ENCODE measurements at regions not wholly inside any gene's neighbourhood (a gene's known extent, or its start where the extent isn't known, plus 50 kb on each side); places are given as distances from the start of the nearest gene placed in this dataset.
"Not testable (repeated sequence)": the region's sequence is repeated elsewhere in the genome, so short reads cannot be mapped to it uniquely, and the experiment has no call there.

- no peak for DNase-seq
Observed at GRCh38 chr2:237218756-237219155, 133.1 kb downstream of the COPS8 start.

DNA sequence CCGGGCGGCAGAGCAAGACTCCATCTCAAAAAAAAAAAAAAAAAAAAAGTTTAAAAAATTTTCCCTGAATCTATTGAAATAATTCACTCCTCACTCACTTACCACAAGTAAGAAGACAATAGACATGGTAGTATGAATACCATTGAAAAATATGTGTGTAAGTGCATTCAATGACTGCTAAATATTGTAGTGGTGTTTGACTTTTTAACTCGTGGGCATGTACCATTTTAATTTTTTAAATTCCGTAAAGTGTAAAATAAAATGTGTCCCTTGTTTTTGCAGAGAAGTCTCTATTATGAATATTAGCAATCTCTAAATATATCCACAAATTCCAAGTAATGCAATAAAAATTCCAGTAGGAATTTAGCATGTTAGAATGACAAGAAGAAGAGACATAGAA, 134.1 kb downstream of the COPS8 start:
- DNase-seq, result no peak

GRCh38 chr2:237221443-237221842, 135.8 kb downstream of the COPS8 start:
- no peak for DNase-seq

GRCh38 chr2:237222178-237222577, 136.5 kb downstream of the COPS8 start:
- DNase-seq, result no peak

GRCh38 chr2:237222601-237223041, 136.9 kb downstream of the COPS8 start:
- DNase-seq, result no peak

- DNase-seq, result no peak
Observed at GRCh38 chr2:237223201-237223861, 137.6 kb downstream of the COPS8 start.

DNA sequence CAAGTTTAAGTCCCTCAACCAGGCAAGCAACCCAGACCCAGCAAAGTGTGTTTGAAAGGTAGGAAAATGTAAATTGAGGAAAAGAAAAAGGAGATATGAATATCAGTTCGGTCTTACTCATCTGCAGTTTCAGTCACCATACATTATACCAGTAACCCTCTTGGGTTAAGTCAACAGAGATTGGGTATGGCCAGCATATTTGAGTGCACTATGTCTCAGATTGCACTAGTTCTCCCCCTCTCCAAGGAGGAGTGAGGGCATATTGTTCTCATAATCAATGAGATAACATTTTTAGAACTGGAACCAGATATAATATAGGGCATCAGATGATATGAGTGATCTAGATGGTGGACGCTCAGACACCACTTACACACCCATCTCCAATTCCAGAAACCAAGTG, 141.5 kb downstream of the COPS8 start:
- DNase-seq, result no peak

- no peak for DNase-seq
Observed at GRCh38 chr2:237227592-237228280, 142.0 kb downstream of the COPS8 start.

DNA sequence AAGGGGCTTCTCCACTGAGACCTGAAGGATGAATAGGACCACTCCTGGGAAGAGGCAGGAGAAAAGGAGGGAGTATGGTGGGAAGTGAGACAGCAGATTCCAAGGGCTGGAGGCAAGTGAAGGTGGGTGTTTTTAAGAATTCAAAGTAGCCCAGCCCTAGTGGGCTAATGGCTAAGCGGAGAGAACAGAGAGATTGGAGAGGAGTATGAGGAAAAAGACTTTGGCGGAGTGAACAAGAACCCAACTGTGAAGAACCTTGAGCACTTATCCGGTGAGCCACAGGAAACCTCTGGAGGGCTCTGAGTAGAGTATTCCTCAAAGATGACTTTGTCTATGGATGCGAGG, 142.6 kb downstream of the COPS8 start:
- DNase-seq, result no peak

- DNase-seq, result no peak
Observed at GRCh38 chr2:237229905-237230304, 144.2 kb downstream of the COPS8 start.

- no peak for DNase-seq
Observed at GRCh38 chr2:237230355-237230754, 144.7 kb downstream of the COPS8 start.

DNA sequence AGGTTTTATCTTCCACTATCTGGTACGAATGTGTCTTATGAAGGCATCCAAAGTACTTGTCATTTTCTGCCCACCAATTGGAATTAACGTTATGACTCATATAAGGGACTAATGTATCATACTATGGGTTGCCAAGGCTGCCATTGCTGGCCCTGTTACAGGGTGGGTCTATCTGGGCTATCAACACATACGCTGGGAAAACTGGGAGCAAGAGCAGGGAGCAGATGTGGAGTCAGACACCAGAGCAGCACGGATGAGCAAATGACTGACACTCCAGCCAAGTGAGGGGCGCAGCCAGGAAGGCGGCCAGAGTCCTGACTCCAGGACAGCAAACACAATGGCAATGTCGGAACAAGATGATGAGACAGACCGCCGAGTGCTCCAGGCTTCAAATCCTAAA, 145.9 kb downstream of the COPS8 start:
- DNase-seq, result no peak

GRCh38 chr2:237232166-237232565, 146.5 kb downstream of the COPS8 start:
- DNase-seq, result no peak

GRCh38 chr2:237234268-237234667, 148.6 kb downstream of the COPS8 start:
- DNase-seq, result no peak

- no peak for DNase-seq
Observed at GRCh38 chr2:237235383-237236095, 149.8 kb downstream of the COPS8 start.

GRCh38 chr2:237236188-237236587, 150.5 kb downstream of the COPS8 start:
- no peak for DNase-seq

- DNase-seq, result no peak
Observed at GRCh38 chr2:237238249-237238648, 152.6 kb downstream of the COPS8 start.

- no peak for DNase-seq
Observed at GRCh38 chr2:237240252-237240651, 154.6 kb downstream of the COPS8 start.

- not testable (repeated sequence) for DNase-seq
Observed at GRCh38 chr2:237240868-237241267, 155.2 kb downstream of the COPS8 start.

DNA sequence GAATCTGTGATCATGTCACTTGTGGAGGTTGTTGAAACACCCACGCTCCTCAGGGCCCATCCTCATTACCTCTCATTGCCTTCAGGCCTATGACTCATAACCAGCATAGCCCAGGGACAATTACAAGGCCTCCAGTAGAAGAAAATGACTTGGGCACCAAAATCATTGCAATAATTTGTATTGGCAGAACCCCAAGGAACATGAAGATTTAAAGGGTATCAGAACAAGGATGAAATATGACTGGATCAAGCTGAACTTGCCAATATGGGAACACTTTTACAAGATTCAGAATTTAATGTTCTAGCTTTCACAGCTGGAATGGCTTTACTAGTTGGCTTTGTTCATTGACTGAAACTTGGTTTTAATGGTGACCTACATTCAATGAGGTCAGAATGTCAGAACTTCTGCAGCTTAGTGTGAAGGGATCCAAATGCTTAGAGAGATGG, 156.4 kb downstream of the COPS8 start:
- no peak for DNase-seq

- no peak for DNase-seq
Observed at GRCh38 chr2:237243487-237243886, 157.8 kb downstream of the COPS8 start.

GRCh38 chr2:237244178-237244577, 158.5 kb downstream of the COPS8 start:
- no peak for DNase-seq

DNA sequence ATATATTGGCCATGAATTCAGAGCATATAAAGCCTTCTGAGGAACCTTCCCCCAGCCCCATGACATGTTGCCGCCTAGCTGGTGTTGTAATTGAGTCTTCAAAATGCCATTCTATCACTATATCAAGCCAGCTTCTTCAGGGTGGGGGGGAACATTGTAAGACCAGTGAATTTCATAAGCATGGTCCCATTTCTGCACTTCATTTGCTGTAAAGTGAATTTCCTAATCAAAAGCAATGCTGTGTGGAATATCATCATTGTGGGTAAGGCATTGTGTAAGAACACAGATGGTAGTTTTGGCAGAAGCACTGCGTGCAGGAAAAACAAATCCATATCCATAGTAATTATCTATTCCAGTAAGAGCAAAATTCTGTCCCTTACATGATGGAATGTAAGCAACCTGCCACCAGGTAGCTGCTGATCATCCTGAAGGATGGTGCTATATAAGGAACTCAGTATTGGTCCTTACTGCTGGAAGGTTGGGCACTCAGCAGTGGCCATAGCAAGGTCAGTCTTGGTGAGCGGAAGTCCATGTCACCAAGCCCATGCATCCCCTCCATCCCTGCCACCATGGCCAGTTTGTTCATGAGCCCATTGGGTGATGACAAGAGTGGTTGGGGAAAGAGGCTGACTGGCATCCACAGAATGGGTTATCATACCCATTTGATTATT, 159.4 kb downstream of the COPS8 start:
- no peak for DNase-seq

DNA sequence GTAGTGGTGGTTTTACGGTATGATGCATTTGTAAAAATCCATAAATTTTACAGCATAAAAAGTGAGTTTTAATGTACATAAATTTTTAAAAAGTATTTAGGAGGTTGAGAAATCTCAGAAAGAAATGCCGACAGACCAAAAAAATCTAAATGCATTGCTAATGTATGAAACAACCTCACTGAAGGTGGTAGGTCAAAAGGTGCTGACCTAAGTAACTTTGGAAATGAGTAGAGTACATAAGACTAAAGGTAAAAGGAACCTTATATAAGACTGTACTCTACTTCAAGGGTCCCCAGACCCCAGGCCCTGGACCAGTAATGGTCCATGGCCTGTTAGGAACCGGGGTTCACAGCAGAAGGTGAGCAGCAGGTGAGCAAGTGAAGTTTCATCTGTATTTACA, 163.4 kb downstream of the COL6A3 start:
- no peak for DNase-seq
